HUDEP-2 (cell line): ENCODE measurements at regions not wholly inside any gene's neighbourhood (a gene's known extent, or its start where the extent isn't known, plus 50 kb on each side); places are given as distances from the start of the nearest gene placed in this dataset.
"Not testable (repeated sequence)": the region's sequence is repeated elsewhere in the genome, so short reads cannot be mapped to it uniquely, and the experiment has no call there.

ENCODE experiments used
- DNase-seq, 76 experiments: peaks; one replicate each; lab custom pipeline; 2025; ENCODE audit not compliant: unreplicated experiment in 76 of 76; lab: John Stamatoyannopoulos, UW

DNA sequence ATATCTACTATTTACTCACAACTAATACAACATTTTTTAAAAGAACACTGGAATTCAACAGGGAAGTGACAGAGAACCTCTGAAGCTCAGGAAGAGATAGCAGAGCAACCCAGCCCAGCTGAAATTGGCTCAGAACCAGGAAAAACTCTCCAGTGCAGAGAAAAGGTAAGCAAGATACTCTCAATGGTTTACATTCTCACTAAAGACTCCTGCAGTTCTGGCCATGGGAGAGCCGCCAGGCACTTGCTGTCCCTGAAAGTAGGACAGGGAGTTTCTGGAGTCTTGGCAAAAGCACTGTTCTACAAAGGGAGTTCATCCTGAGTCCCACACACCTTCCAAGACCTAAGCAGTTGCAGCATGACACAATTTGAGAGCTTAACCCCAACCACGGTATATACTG lies 330.8 kb downstream of the TRIM36 start:
- peak in 26 of 76 experiments; percentile 0 to 53 (median 14) for DNase-seq

DNA sequence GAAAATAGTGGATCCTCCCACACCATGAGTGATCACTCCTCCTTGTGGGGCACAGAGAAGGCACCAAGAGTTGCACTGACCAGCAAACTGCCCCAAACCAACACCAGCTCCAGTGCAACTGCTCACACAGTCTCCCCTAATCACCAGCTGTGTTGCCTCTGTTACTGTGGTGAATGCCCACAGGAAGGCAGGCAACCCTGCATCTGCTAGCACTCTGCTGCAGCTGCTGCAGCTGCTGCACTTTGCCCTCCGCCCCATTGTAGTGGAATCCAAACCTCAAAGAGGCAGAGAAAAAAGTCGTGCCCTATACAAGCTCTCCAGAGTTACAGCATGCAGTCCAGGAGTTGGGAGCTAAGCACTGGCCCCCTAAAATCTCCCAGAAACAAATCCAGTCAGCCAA lies 339.6 kb downstream of the TRIM36 start:
- no peak for DNase-seq

DNA sequence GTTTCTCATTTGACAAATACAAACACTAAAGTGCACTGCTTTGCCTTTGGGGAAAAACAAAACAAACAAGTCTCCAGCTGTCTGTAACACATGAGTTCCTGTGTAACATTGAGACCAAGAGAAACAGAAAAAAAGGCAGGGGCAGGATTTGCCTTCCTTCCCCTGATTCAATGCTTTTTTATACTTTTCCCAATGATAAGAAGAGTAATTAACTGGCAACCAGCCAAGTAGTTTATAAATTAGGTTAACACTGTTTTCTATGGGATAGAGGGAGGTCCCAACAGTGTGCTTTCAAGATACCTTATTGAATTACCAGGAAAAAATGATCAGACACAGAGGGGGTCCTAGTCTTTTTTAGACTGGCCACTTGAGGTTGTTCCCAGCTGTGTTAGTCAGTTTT lies 346.8 kb downstream of the TRIM36 start:
- no peak for DNase-seq

DNA sequence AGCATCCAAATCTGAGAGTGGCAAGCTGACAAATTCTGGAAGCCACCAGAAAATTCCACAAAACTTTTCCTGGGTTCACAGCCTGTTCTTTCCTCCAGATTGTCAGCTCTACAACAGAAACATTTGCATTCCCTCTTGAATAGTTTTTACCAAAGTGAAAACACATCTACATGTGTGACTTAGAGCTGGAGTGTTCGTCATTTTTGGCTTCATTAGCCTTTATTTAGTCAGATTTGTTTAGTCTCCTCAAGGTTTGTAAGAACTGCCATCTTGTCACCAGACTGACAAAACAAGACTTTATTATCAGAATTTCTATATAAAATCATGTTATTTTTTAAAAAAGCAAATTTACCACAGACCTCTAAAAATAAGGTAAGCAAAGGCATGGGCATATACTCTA lies 347.3 kb downstream of the TRIM36 start:
- no peak for DNase-seq

DNA sequence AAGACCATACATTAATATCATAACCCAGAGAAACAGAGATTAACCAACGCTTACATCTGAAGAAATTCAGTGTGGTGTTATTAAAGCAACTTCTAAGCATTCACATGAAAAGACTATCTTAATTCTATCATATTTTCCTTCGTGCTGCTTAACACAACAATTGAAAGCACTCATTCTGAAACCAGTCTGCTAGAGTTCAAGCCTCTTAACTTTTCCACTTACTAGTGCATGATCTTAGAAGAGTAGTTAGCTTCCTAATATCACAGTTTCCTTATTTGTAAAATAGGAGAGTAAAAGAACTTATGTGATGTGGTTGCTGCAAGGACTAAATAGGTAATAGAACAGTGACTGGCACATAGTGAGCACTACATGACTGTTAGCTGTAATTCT lies 379.3 kb downstream of the TRIM36 start:
- DNase-seq: no peak

DNA sequence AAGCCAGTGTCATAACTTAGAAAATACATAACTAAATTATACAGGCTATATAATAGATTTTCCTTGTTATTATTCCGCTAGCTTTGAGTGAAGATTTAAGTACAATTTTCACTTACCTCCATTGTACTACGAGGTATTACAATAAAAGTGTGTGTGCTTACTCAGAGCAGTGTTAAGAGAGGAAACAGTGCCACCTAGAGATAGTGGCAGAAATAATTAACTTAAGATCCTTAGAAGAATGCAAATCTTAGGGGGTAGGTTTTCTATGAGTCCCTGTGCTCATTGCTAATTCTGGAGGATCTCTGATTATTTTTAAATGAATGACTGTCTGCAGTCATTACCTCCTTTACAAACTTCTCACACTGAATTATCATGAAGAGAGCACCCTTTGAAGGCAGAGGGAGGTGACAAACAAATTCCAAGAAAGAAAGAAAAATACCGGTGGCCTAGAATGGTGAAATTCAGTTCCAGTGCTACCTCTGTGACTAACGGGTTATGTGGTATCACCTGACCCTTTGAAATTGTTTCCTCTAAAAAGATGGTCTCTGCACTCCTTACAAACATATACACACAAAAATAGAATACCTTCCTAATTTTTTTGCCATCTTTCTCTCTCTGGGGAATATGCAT lies 379.8 kb downstream of the TRIM36 start:
- peak in 8 of 76 experiments; percentile 2 to 16 (median 6) for DNase-seq

DNA sequence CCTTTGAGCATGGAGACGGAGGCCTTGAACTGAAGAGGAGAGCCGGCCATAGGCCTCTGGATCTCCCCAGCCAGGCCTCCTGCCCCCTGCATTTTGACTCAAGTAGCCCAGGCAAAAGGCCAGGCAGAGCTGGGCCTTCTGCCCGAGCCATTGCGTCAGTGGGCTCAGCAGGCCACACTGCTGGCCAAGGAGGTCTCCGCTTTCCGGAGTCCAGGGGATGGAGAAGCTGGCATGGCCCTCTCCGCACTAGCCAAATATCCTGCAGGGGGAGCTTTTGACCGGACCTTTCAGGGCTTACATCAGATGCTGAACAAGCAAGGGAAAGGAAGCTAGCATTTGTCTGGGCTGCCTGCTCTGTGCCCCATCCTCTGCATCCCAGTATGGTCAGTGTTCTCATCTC lies 386.8 kb downstream of the TRIM36 start:
- DNase-seq: no peak

DNA sequence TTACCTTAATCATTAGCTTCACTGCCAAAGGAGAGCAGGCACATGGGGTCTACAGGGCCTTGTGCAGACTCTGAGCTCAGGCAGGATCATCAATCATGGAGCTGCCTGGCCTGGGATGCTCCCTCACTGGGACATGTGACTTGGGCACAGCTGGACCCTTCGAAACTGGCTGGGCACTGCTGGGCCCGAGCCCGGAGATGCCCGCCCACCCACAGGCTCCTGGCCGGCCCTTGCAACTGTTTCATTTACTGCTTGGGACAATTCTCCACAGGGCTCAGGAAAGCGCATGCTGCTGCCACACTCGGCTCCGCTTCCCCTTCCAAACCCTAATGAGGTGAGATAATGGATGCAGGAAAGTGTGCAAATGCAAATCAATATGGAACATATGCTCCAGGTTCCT lies 387.5 kb downstream of the TRIM36 start:
- no peak for DNase-seq

DNA sequence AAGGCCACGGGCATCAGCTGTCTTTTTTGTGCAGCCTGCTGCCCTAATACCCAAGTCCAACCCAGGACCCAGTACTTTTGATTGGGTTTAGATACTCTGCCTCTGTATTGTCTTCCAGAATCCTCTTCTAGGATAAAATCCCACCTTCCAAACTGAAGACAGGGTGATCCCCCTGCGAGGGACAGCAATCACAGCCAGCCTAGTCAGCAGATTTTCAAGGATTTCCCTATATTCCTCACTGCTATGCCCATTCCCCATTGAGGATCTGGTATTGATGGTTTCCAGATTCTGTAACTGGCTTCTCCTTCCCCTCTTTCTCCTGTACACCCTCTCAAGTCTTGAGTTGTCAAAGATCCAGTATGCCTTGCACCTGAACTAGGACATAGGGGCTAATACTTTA lies 389.4 kb downstream of the TRIM36 start:
- no peak for DNase-seq

DNA sequence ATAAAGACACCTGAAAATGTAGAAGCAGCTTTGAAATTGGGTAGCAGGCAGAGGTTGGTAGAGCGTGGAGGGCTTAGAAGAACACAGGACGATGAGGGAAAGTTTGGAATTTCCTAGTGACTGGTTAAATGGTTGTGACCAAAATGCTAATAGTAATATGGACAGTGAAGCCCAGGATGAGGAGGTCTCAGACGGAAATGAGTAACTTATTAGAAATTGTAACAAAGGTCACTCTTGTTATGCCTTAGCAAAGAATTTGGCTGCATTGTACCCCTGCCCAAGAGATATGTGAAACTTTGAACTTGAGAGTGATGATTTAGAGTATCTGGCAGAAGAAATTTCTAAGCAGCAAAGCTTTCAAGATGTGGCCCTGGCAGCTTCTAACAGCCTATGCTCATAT lies 382.5 kb downstream of the KCNN2 start:
- no peak for DNase-seq

DNA sequence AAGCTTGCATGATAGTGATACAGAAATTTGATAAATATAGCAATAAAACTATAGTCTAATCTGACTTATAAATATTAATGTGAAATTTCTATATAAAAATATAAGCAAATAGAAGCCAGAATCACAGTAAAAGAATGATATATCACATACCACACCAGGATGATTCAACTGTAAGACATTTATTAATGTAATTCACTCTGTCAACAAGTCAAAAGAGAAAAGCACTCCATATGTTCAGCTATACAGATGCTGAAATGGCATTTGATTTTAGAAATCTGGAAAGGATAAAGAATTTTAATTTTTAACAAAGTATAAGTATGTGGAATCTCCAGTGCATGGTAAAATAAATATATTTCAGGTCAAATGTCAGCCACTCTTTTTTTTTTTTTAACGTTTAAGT lies 372.4 kb downstream of the KCNN2 start:
- no peak for DNase-seq

DNA sequence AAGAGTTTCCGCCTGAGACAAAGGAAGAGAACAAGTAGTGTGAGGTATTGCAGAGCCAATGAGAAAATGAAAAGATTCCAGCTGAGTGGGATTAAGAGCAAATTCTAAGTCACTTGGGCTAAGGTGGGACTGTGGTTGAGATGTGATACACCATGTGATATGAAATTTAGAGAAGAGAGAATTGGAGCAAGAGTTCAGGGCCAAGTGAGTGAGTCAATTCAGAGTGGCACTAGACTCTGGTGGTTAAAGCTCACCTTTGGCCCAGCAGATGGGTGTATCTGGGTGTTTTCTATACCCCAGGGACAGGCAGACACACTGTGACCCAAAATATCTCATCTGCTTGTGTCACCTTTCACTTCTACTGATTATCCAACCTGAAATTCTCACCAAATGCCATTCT lies 368.1 kb downstream of the KCNN2 start:
- DNase-seq: no peak

DNA sequence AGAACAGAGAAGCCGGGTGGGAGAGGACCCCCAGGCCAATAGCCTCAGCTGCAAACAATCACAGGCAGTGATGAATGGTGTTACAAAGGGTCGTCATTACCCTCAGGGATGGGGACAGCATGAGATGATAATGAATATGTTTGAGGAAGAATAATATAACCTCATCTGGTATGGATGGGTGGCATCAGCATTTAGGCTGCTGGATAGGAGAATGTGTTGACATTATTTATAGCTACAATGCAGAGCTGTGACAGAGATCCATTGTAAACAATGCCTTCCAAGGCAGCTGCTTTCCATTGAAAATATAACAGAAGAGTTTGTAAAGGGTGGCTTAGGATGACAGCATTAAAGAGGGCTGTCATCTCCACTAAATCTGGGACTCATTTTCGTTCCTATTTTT lies 365.5 kb downstream of the KCNN2 start:
- DNase-seq: no peak

DNA sequence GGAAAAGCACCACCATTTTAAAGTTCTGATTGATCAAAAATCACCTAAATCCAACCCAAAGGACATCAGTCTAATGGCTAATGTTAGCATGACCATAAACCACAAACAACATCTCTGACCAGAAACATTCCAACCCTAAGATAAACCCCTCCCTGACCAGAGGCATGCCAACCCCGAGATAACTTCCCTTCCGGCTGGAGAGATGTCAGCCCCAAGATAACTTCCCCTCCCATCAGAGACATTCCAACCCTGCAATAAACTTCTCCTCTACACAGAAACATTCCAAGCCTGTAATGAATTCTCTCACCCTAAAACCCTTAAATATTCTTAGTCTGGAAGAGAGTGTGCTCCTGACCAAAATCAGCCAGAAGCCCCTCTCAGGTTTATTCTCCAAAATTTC lies 364.3 kb downstream of the KCNN2 start:
- DNase-seq: no peak

DNA sequence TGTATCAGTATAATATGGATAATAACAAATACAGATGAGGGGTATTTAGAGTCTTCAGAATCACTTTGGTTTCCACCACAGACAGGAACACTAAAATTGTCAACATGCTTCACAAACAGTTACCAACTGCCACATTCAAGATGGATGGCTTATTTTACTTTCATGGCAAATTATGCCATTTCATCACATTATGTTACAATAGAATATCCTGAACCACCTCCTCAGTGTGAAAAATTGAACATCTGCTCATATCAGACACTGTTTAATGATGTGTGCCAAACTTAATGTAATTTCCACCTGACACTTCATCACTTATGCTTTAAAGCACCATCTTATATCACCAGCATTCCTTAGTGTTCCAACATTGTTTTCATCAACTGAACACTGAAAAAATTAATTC lies 357.4 kb downstream of the KCNN2 start:
- no peak for DNase-seq

DNA sequence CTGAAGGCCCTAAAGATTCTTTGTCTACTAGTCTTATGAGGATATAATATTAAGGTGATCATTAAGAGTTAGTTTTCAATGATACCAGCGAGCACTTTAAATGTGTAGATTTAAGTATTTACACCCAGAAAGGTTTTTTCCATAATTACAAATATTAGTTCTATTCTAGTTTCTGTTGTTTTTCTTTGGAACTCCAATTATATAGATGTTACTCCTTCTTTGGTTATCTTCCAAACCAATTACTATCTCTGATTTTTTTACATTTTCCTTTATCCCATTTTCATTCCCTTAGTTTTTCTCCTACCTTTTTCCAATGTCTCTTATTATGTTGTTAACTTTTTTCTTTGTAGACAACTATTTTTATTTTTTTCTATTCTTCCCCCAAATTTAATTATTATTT lies 355.1 kb downstream of the KCNN2 start:
- no peak for DNase-seq

DNA sequence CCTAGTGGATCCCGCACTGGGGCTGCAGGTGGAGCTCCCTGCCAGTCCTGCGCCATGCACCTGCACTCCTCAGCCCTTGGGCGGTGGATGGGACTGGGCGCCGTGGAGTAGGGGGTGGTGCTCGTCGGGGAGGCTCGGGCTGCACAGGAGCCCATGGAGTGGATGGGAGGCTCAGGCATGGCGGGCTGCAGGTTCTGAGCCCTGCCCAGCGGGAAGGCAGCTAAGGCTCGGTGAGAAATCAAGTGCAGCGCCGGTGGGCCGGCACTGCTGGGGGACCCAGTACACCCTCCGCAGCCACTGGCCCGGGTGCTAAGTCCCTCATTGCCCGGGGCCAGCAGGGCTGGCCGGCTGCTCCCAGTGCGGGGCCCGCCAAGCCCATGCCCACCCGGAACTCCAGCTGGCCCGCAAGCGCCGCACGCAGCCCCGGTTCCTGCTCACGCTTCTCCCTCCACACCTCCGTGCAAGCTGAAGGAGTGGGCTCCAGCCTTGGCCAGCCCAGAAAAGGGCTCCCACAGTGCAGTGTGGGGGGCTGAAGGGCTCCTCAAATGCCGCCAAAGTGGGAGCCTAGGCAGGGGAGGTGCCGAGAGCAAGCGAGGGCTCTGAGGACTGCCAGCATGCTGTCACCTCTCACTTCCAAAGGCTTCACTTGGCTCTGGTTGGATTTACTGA lies 342.5 kb downstream of the KCNN2 start:
- not testable (repeated sequence) for DNase-seq

DNA sequence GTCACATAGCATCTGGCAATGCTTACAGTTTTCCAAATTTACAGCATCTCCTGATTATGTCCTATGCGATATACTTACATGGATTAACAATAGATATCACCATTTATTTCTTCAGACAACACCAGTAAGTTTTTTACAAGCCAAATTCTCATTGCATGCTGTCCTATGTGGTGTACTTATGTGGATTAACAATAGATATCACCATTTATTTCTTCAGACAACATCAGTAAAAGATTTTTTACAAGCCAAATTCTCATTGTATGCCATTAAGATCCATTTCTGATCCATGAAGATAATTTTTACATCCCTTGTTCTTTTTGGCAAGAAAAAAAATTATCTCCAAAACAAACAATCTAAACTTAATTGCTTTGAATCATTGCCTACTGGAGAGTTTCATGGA lies 340.9 kb downstream of the KCNN2 start:
- no peak for DNase-seq

DNA sequence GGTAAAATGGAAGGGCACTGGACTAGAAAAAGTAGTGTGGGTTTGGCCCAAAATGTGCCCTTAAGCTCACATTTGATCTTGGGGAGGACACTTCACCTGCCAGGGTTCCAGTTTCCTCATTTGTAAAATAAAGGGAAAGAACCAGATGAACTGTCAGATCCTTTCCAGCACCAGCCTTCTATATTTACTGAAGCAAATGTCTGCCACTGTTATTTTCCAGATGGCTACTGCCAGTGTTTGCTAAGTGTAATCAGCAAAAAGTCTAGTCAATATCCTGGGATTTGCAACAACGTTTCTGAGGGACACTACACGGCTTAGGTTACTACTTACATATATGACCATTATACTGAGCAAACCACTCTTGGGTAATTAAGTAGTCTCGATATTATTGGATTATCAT lies 340.3 kb downstream of the KCNN2 start:
- DNase-seq: no peak

DNA sequence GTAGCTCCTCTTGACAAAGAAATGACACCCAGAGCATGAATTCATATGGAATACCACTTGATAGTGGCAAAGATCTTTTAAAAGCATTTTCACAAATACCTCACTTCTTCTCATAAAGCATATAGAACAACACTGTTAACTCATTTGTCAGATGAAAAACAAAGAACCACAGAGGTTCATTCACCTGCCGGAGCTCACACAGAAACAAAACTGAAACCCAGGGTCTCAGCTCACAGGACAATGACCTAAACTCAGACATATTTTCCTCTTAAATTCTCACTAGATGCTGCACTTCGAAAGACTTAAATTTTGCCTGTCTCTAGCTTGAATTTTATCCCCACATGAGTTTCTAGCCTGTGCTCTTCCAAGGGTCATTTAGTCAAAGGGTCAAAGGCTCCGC lies 339.0 kb downstream of the KCNN2 start:
- no peak for DNase-seq

DNA sequence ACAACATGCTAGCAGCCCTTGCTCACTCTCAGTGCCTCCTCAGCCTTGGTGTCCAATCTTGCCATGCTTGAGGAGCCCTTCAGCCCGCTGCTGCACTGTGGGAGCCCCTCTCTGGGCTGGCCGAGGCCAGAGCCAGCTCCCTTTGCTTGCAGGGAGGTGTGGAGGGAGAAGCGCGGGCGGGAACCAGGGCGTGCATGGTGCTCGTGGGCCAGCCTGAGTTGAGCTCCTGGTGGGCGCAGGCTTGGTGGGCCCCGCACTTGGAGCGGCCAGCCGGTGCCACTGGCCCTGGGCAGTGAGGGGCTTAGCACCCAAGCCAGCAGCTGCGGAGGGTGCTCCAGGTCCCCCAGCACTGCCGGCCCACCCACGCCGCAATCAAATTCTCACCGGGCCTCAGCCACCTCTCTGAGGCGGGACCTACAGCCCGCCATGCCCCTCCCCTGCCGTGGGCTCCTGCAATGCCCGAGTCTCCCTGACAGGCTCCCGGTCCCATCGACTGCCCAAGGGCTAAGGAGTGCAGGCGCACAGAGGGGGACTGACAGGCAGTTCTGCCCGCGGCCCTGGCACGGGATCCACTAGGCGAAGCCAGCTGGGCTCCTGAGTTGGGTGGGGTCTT lies 333.5 kb downstream of the KCNN2 start:
- no peak for DNase-seq

DNA sequence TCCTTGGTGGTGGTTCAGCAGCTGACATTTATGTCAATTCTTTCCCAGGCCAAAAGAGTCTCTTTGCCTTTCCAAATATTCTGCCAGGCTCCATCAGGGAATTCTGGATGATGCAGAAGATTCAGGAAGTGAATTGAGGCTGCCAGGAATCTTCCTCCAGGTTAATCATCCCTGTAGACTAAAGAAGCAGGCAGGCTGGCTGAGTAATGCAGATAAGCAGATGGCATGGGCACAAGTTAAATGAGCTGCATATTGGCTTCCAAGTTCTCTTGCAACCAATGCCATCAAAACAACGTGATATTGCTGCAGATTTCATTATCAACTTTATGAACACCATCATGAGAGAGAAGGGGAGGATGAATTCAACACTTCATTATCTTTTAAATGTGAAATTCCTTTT lies 324.5 kb downstream of the KCNN2 start:
- no peak for DNase-seq
